Body of pancreas (tissue), 4 donors: ENCODE measurements at regions not wholly inside any gene's neighbourhood (a gene's known extent, or its start where the extent isn't known, plus 50 kb on each side); places are given as distances from the start of the nearest gene placed in this dataset.

Experiments
- ATAC-seq: fragments of 150-250 bp; one replicate; pipeline ENCODE4 v1.9.1; 2016
- DNase-seq, 4 donors: peaks; one replicate each; pipeline ENCODE4 v3.0.0-alpha.2; 2019
- H3K27ac ChIP-seq, 4 donors: fragments of 200-600 bp; sonication (generic); 1 replicate in 3 of 4; 2 replicates in 1 of 4; pipeline versions ENCODE4 v1.5.1 to v1.6.1; 2016 to 2019; ENCODE audit warnings: mild to moderate bottlenecking in 1 of 4, mixed read lengths in 1 of 4, moderate library complexity in 1 of 4
- H3K27me3 ChIP-seq, 2 donors: fragments of 200-600 bp; sonication (generic); one replicate each; pipeline ENCODE4 v1.6.0; 2016; ENCODE audit warnings: mild to moderate bottlenecking in 1 of 2
- H3K36me3 ChIP-seq, 2 donors: fragments of 200-600 bp; sonication (generic); replicated peaks in 1 of 2; 2 replicates each; pipeline ENCODE4 v1.5.1; 2016; ENCODE audit warnings: low read depth in 2 of 2; ENCODE audit not compliant: insufficient read depth in 1 of 2
- H3K4me1 ChIP-seq: fragments of 200-600 bp; sonication (generic); one replicate; pipeline ENCODE4 v1.6.0; 2016
- H3K4me3 ChIP-seq, 2 donors: fragments of 200-600 bp; sonication (generic); 1 replicate in 1 of 2; 2 replicates in 1 of 2; pipeline ENCODE4 v1.5.1; 2016 to 2019
- H3K9me3 ChIP-seq, 3 donors: fragments of 200-600 bp; sonication (generic); 1 replicate in 2 of 3; 2 replicates in 1 of 3; pipeline ENCODE4 v1.5.1; 2016
- POLR2A ChIP-seq, 3 donors: fragments of 450-650 bp; IDR thresholded peaks; one replicate each; pipeline ENCODE4 v1.6.1; 2016; ENCODE audit warnings: antibody characterized with exemption in 3 of 3, mild to moderate bottlenecking in 2 of 3
- WGBS, 2 donors: methylation state at CpG; one replicate each; pipeline ENCODE4 v1.1.5; 2017; 5-methylcytosine and 5-hydroxymethylcytosine counted together
- intact Hi-C: fragments of 100-400 bp; cut with DNase I; formaldehyde crosslinking; loops from one replicate; pipeline ENCODE4 v1.15.1; 2023
- TF ChIP-seq, protein P1 (sequence below), 7 experiments: fragments of 450-650 bp in 4 of 7; fragments of 200-600 bp in 3 of 7; sonication (generic) in 3 of 7; IDR thresholded peaks; one replicate each; pipeline ENCODE4 v1.5.1; 2016 to 2019; ENCODE audit warnings: antibody characterized with exemption in 7 of 7

DNA sequence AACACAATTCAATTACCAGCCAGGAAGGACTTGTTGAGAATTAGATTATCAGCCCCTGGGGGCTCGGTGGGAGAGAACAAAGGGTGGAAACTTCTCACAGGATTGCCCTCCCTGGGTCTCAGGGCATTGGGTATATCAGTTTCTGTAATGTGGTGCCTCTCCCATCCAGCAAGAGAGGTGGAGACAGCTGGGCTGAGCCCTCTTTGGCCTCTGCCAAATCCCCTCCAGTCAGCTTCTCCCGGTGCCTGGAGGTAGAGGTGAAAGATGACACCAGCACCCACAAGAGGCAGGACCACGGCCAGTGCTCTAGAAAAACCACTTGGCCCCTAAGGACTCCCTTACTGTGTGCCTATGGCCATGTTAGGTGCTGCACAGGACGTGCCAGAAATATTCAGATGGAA is 179.7 kb downstream of the HAUS1 start:
- no peaks in the 10 kb centered on the region for H3K27me3 ChIP-seq
- intact Hi-C loops = no loop called here
- no peak overlapping the region for H3K27ac ChIP-seq
- WGBS, 2 donors = 33 to 58% methylated on average over 3 to 4 of the region's 4 CpGs
- H3K4me3 ChIP-seq = no peak overlapping the region
- no peaks in the 10 kb centered on the region for H3K9me3 ChIP-seq
- no peak for ATAC-seq
- H3K36me3 ChIP-seq = no peaks in the 10 kb centered on the region
- no peaks in the 10 kb centered on the region for H3K4me1 ChIP-seq
- DNase-seq = no peak
- no peak for TF ChIP-seq POLR2A (IDR thresholded peaks at IDR 0.05)
- TF ChIP-seq, protein P1, sequence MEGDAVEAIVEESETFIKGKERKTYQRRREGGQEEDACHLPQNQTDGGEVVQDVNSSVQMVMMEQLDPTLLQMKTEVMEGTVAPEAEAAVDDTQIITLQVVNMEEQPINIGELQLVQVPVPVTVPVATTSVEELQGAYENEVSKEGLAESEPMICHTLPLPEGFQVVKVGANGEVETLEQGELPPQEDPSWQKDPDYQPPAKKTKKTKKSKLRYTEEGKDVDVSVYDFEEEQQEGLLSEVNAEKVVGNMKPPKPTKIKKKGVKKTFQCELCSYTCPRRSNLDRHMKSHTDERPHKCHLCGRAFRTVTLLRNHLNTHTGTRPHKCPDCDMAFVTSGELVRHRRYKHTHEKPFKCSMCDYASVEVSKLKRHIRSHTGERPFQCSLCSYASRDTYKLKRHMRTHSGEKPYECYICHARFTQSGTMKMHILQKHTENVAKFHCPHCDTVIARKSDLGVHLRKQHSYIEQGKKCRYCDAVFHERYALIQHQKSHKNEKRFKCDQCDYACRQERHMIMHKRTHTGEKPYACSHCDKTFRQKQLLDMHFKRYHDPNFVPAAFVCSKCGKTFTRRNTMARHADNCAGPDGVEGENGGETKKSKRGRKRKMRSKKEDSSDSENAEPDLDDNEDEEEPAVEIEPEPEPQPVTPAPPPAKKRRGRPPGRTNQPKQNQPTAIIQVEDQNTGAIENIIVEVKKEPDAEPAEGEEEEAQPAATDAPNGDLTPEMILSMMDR (IDR thresholded peaks at IDR 0.05) = no peak

DNA sequence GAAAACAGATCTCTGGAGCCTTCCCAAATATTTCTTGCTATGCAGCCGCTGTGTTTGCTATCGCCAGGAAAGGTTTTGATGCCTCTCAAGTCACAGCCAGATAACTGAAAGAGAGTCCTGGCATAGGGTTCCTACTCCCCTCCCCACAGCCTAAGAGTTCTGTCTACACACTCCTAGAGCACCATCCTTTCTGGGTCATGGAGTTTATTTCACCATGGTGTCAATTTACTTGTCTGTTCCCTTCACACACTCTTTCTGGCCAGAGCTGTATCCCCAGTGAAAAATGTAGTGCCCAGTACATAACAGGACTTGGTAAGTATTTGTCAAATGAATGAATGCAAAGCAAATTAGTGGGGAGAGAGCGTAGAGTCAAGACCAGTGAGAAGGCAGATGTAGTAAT is 185.3 kb downstream of the HAUS1 start:
- intact Hi-C loops = no loop called here
- ATAC-seq = no peak
- no peaks in the 10 kb centered on the region for H3K27me3 ChIP-seq
- no peak for DNase-seq
- no peaks in the 10 kb centered on the region for H3K9me3 ChIP-seq
- WGBS, 2 donors = 91 to 92% methylated on average over 3 of the region's 3 CpGs
- H3K4me1 ChIP-seq = no peaks in the 10 kb centered on the region
- H3K36me3 ChIP-seq = no peaks in the 10 kb centered on the region
- TF ChIP-seq POLR2A (IDR thresholded peaks at IDR 0.05) = no peak
- TF ChIP-seq, protein P1 (IDR thresholded peaks at IDR 0.05) = no peak
- no peak overlapping the region for H3K4me3 ChIP-seq
- no peak overlapping the region for H3K27ac ChIP-seq

DNA sequence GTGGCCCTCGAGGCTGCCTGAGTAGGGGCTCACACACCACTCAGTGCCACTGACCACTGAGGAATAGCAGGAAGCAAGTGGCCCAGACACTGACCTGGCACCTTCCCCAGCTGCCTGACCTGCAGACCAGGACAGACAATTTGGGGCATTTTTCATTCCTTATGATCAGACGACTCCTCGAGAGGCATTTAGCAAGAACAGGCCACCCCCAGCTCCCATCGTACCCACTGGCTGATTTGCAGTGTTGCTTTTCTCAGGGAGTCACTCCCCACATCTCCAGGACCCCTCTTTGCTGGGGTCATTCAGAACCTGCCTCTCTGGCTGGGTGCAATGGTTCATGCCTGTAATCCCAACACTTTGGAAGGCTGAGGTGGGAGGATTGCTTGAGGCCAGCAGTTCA is 185.7 kb downstream of the HAUS1 start:
- no peak for TF ChIP-seq POLR2A (IDR thresholded peaks at IDR 0.05)
- TF ChIP-seq, protein P1 (IDR thresholded peaks at IDR 0.05) = no peak
- 42 to 77% methylated on average over 1 to 4 of the region's 4 CpGs for WGBS, 2 donors
- no peak overlapping the region for H3K27ac ChIP-seq
- no peaks in the 10 kb centered on the region for H3K4me1 ChIP-seq
- intact Hi-C loops = no loop called here
- ATAC-seq = no peak
- no peak overlapping the region for H3K4me3 ChIP-seq
- H3K36me3 ChIP-seq = no peaks in the 10 kb centered on the region
- no peaks in the 10 kb centered on the region for H3K27me3 ChIP-seq
- no peak for DNase-seq
- no peaks in the 10 kb centered on the region for H3K9me3 ChIP-seq

DNA sequence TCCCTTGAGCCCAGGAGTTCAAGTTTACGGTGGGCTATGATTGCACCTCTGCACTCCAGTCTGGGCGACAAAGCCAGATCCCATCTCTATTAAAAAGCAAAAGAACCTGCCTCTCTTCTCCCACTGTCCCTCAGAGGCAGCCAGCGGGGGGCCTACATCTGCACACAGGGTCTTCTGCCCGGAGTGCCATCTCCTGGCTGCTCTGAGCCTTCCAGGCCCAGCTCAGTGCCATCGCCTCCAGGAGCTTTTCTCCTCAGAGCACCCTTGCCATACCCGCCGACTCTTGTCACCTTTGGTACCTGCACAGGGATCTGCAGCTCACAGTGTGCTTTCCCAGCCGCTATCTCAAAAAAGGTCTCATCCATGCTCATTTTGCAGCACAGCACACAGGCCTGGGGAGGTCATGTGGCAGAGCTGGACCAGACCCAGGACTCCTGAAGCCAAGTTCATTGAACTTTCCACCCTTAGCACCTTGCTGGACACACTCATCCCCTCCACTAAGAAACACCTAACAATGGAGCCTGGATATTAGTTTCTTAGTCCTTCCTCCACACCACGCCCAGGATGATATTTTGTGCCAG is 186.3 kb downstream of the HAUS1 start:
- Histone ChIP-seq H3K4me1 (no peaks in the 10 kb centered on the region), H3K27me3 (no peaks in the 10 kb centered on the region), H3K27ac (no peak overlapping the region), H3K9me3 (no peaks in the 10 kb centered on the region), H3K36me3 (no peaks in the 10 kb centered on the region), H3K4me3 (no peak overlapping the region)
- ATAC-seq = no peak
- intact Hi-C loops = no loop called here
- 81 to 94% methylated on average over 9 of the region's 9 CpGs for WGBS, 2 donors
- TF ChIP-seq, protein P1 (IDR thresholded peaks at IDR 0.05) = no peak
- TF ChIP-seq POLR2A (IDR thresholded peaks at IDR 0.05) = no peak
- no peak for DNase-seq

DNA sequence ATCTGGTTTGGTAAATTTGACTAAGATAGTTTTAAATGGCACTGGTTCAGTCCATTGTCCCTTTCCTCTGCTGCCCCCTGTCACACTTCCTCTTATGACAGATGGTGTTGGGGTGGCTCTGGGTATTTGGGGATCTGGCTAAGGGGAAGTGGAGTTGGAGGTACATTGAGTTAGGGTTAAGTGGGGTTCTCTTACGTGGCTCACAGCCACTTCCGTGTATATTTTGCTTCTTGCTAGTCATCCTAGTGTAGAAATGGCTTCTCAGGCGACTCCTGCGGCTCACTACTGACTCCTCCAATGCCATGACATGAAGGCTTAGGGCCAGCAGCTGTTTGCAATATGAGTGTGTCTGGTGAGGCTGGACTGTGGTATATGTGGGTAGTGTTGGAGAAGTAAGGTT is 187.0 kb downstream of the HAUS1 start:
- H3K36me3 ChIP-seq = no peaks in the 10 kb centered on the region
- H3K27ac ChIP-seq = no peak overlapping the region
- TF ChIP-seq, protein P1 (IDR thresholded peaks at IDR 0.05) = no peak
- no peak for TF ChIP-seq POLR2A (IDR thresholded peaks at IDR 0.05)
- DNase-seq (no peak), ATAC-seq (no peak)
- intact Hi-C loops = no loop called here
- no peak overlapping the region for H3K4me3 ChIP-seq
- H3K9me3 ChIP-seq = no peaks in the 10 kb centered on the region
- WGBS, 2 donors = 81 to 91% methylated on average over 4 of the region's 4 CpGs
- H3K27me3 ChIP-seq = no peaks in the 10 kb centered on the region
- no peaks in the 10 kb centered on the region for H3K4me1 ChIP-seq
